ENCODE measurements at regions not wholly inside any gene's neighbourhood (a gene's known extent, or its start where the extent isn't known, plus 50 kb on each side); places are given as distances from the start of the nearest gene placed in this dataset.

DNA sequence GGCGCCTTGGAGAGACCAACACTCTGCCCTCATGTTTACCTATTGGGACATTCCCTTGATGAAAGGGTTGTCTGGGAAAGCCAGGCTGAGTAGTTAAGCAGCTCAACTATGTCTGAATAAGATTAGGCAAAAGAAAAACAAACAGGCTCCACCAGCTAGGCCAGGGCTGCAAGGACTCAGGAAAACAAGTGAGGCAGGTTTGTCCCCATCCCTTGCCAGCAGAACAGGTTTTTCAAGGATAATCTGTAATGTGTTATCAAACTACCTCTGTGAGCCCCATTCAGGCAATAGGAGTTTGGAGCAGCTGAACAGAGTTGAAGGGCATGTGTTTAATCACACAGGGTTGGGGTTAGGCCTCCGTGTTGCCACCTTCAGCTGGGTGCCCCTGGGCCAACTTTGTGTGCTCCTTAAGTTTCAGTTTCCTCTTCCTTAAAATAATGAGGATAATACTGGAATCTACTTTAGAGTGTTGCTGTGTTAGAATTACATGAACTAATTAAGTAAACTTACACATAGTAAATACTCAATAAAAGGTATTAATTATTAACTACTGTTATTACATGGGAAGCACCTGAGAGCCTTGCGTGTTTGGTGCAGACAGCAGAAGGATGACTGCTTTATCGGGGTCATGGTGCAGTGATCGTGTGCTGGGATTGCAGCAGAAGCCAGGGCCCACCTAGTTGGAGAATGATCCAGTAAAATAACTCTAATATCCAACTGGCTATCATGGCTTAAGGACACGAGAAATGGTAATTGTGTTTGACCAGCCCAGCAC, 72.1 kb upstream of the ATP10B start:
- peak in 9 of 11 donors; percentile 31 to 77 (median 50) for DNase-seq (ENCODE audit: extremely low read depth in 1 of 11, low read depth in 9 of 11, low spot score in 4 of 11)

DNA sequence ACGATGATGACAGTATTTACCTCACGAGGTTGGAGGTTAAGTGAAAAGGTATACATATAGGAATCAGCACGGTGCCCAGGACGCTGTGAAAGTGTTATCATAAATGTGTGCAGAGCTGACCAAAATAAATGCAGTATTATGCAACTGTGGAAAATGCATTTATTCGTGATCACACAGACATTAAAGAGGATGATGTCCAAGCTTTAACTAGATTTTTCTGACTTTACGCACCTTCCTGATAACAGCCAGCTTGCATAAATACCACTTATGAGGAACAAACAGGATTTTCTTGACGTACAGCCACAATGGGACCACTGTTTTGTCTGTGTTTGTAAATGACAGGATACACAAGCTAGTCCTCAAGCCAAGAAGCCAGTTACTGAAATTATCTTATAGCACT, 71.4 kb upstream of the ATP10B start:
- DNase-seq (ENCODE audit: extremely low read depth in 1 of 11, low read depth in 9 of 11, low spot score in 4 of 11) = no peak

DNA sequence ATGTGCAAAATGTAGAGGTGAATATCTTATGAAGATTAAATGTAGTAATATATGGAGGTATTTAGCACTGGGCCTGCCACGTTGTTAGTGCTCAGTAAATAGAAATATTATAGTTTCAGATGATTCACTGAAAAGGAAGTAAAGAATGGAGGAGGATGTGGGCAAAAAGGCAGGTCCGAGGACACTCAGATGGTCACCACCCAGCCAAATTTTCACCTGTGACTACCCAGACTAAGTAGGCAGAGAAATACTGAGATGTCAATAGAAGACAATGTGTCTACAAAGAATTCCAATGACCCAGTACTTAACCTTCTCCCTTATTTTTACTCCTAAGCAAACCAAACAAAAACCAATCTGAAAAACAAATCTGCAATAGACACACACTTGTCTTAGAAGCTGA, 70.3 kb upstream of the ATP10B start:
- DNase-seq (ENCODE audit: extremely low read depth in 1 of 11, low read depth in 9 of 11, low spot score in 4 of 11) = no peak

DNA sequence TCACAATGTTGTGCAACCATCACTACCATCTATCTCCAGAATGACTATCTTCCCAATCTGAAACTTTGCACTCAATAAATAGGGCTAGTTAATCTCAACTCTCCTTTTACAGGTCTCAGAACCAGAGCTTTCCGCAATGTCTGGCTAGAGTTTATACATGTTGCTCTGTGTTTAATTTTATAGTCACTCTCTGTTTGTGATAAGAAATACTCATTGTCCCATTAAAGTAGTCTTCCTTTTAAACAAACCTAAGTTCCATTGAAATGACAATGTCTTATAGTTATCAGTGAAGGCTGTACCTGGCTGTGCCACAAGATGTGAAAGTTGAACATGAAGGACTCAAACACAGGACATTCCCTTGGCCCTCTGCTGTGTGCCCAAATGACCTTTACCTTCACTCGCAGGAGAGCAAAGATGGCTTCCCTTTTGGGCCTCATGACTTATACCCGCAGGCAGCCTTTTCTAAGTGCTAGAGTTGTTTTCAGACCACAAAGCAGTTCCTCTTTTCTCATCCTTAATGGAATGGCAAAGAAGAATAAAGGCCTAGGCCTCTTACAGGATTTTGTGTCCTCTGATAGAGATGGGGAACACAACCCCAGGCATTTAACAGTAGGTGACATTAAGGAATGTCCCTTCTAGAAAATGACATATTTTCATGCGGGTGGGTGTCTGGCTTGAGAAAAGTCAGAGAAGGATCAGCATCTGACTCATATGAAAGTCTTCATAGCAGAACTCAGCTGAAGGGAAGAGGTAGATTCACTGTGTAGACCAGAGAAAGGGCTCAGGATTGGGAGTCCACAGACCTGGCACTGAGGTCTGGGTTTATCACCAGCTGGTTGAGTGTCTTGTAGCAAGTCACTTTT, 69.6 kb upstream of the ATP10B start:
- DNase-seq (ENCODE audit: extremely low read depth in 1 of 11, low read depth in 9 of 11, low spot score in 4 of 11) = no peak

DNA sequence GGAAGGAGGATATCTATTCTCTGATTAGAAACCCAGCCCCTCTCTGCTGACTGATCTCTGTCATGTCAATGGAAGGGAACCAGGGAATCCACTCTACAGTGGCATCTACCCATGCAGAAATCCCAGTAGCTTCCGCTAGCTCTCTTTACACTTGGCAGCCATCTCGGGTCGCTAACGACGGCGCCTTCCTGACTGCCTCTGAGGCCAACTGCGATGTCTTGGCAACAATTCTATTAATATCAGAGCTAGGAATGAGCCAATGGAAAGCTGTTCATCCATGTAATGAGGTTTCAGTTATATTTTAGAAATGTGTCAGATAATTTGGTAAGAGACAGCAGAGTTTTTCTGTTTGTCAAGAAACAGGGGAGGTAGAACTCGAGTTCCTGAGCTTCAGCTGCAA, 67.6 kb upstream of the ATP10B start:
- DNase-seq (ENCODE audit: extremely low read depth in 1 of 11, low read depth in 9 of 11, low spot score in 4 of 11) = no peak

DNA sequence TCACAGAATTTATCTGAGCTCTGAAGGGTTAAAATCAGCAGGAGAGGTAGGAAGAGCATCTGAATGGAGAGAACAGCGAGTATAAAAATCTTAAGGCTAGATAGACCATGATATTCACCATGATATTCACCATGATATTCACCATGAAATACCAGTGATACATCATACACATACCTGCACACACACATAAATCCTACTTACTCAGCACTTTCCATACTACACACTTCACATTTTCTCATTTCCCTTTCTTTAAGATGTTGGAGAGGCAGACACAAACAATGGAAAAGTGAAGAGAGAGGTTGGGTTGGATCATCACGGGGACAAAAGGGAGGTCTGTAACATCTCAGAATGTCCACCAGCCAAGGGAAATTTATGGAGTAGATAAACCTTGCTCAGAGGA, 66.4 kb upstream of the ATP10B start:
- no peak for DNase-seq (ENCODE audit: extremely low read depth in 1 of 11, low read depth in 9 of 11, low spot score in 4 of 11)

DNA sequence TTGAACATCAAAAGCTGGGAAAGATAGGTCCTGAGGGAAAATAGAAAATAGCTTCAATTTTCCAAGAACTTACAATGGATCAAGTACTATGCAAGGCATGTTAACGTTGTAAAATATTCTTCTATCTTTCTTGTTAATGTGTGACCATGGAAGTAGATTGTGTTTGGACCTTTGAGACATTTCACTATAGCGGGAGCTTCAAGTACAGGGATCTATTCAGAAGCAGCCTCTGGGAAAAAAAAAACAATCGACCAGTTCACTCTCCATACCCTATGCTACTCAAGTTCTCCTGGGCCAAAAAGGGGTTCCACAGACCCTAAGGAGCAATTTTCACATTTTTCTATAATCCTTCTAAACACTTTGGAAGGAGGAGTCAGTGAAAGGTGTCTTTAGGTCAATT, 54.1 kb upstream of the ATP10B start:
- no peak for DNase-seq (ENCODE audit: extremely low read depth in 1 of 11, low read depth in 9 of 11, low spot score in 4 of 11)

DNA sequence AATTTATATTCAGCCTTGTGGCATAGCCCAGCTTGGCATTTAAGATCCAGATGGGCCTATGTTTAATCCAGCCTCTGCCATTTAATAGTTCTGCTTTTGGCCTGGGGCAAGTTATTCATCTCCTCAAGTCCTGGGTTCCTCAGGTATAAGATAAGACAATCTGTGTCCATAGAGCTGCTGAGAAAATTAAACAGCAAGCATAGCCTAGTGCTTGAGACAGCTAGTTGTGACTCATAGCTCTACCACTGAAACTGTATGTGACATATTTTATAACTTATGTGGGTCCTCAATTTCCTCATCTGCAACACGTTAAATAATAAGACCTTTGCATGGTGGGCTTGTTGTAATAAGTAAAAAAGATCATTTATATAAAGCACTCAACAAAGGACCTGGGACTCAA, 53.3 kb upstream of the ATP10B start:
- DNase-seq (ENCODE audit: extremely low read depth in 1 of 11, low read depth in 9 of 11, low spot score in 4 of 11) = no peak

DNA sequence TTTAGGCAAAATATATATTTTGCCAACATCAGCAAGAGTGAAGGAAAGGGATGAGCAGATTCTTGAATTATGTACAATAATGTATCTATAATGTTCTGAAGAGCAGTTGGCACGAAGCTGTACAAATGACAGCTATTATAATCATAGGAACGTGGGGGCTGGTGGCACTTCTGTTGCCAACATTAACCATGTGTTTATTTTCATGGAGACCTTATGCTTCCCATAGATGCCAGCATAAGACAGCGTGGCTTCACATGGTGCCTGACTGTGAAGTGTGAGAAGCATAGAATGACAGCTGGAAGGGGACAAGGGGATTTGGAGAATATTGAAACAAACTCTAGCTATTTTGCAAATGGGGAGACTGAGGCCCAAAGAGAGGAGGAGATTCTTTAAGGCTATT, 52.6 kb upstream of the ATP10B start:
- no peak for DNase-seq (ENCODE audit: extremely low read depth in 1 of 11, low read depth in 9 of 11, low spot score in 4 of 11)

DNA sequence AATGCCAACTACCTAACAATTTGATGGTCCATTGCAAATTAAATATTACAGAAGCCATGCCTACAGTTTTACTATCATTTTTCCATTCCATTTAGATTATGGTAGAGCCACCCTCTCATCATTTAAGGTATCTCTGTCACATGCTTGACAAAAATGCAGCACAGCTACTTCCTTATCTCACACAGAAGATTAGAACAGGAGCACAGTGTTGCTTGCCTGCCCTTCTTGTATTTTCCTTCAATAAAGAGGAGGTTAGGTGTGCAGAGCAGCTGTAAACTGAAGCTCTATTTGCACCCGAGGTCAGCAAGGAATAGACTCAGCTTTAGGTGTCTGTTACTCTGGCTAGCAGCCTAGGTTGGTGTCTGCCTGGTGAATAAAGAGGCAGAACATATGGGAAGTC, 51.5 kb upstream of the ATP10B start:
- DNase-seq (ENCODE audit: extremely low read depth in 1 of 11, low read depth in 9 of 11, low spot score in 4 of 11) = no peak

DNA sequence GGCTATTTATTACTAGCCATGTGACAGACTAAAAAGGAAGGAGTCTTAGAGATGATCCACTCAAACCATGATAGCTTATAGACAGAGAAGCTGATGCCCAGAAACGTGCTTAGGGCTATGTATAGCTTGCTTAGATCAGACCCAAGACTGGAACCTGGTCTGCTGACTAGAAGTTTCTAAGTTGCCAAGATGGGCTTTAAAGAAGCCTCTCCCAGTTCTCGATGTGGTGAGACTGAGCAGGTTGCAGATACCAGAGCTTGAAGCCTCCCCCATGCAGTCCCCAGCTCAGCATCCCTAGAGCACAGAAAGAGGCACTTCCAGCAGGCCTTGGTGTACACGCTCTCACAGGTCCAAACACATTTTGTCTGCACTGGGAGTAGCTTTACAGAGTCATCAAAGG, 51.1 kb upstream of the ATP10B start:
- DNase-seq (ENCODE audit: extremely low read depth in 1 of 11, low read depth in 9 of 11, low spot score in 4 of 11) = no peak
